GM18526 (cell line): ENCODE measurements at regions not wholly inside any gene's neighbourhood (a gene's known extent, or its start where the extent isn't known, plus 50 kb on each side); places are given as distances from the start of the nearest gene placed in this dataset.

Experiments used
- POLR2A ChIP-seq: IDR thresholded peaks from 3 replicates; pipeline ENCODE4 v1.6.1; 2011; ENCODE audit not compliant: insufficient read length; ENCODE audit errors: extremely low read depth

GRCh38 chr9:89705651-89706050 is 100.8 kb downstream of the GADD45G start:
- TF ChIP-seq POLR2A: no peak

DNA sequence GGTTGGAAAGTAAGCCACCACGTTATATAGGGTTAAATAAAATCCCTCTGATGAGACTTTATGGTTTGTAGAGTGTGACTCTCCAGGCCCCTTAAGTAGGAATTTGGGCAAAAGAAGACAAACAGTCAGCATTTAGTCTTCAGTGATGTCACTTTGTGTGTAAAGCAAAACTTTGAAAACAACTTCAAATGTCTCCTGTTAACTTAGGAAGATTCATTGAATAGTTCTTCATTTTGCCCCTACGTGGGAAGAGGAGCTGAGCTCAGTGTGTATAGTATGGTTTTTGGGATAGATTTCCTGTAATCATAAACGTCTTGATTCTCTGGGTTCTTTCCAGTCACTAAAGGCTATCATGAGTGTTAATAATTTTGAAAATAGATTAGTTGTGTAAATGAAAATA is 101.3 kb downstream of the GADD45G start:
- no peak for TF ChIP-seq POLR2A

- no peak for TF ChIP-seq POLR2A
Measured at GRCh38 chr9:89706731-89707191, 101.9 kb downstream of the GADD45G start.

DNA sequence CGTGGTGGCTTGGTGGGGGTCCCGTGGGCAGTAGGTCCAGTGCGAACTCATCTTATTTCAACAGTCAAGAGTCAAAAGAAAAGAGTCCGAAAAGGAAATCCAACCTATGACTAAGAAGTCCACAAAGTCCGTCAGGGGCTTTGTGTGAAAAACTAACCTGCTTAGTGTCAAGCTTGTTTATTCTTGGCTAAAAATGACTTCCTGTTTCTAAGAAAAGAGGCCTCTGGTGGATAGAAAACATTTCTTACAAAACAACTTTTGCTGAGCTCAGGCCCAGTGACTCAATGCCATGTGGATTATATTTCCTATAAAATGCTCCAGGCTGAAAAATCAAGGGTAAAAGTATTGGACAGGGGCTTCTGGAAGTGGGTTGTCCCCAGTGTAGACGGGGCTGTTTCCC is 105.9 kb downstream of the GADD45G start:
- no peak for TF ChIP-seq POLR2A

DNA sequence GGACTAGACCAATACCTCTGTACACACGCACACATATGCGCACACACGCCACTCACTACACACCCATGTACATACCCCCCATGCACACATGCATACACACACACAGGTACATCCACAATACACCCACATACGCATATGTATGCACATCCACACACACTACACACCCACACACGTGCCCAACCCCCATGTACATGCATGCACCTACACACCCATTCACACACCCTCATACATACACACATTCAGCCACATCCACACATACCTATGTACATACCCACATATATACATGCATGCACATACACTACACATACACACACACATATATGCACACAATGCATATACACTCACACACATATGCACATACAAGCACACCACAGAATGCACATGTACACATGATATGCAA is 107.1 kb downstream of the GADD45G start:
- no peak for TF ChIP-seq POLR2A

- TF ChIP-seq POLR2A: no peak
Measured at GRCh38 chr9:89712283-89712682, 107.5 kb downstream of the GADD45G start.

GRCh38 chr9:89714321-89714720 is 109.5 kb downstream of the GADD45G start:
- TF ChIP-seq POLR2A: no peak

DNA sequence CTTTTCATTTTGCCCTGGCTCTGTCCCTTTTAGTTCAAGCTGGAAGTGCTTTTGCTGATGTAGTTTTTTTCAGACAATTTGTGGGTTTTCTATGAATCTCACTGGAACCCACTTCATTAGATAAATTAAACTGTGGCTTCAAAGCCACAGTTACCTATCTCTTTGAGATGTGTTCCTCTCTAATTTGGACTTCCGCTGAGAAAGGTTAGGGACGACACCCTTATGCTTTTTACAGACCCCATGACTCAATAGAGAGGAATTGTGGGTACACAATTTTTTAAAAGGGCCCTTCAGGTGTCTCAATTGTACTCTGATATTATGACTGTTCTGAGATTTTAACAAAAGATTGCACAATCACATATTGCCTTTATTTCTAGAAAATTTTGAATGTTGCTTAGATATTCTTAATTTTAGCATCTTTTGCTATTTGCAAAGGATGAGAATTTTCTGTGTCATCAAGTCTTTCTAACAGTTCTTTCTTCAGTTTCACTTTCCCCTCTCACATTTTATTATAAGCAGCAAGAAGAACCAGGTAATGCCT is 110.6 kb downstream of the GADD45G start:
- TF ChIP-seq POLR2A: no peak

- no peak for TF ChIP-seq POLR2A
Measured at GRCh38 chr9:89715881-89716280, 111.1 kb downstream of the GADD45G start.

- TF ChIP-seq POLR2A: no peak
Measured at GRCh38 chr9:89716559-89716958, 111.7 kb downstream of the GADD45G start.

GRCh38 chr9:89718176-89718575 is 113.4 kb downstream of the GADD45G start:
- TF ChIP-seq POLR2A: no peak

DNA sequence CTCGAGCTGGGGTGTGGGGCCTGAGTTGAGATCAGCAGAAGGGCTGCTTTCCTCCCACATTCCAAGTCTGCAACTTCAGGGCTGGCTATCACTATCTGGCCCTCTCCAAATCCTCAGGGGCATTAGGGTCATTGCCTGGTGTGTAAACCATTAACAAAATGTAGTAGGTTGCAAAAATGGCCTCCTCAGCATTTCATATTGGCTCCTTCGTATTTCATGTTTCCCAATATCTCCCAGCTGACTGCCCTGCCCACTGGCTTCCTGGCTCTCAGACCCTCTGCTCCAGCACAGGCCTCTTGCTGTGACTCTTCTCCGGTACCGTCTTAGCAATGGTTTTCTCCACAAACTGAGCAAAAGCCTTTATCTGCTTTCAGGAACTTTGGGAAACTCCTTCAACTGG is 113.8 kb downstream of the GADD45G start:
- no peak for TF ChIP-seq POLR2A

DNA sequence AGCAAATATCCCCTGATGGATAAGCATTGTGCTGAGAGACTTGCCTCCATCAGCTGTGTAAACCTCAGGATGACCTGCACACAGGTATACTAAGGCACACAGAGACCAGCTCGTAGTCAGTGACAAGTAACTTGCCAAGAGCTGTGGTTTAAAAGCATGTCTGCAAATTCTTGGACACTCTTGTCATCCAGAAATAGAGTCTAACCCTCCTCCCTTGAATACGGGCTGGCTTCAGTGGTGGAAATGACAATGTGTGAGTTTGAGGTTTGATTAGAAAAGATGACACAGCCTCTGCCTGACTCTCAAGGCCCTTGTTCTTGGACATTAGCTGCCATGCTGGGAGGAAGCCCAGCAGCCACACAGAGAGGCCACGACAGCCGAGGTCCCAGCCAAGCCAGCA is 114.4 kb downstream of the GADD45G start:
- TF ChIP-seq POLR2A: no peak

DNA sequence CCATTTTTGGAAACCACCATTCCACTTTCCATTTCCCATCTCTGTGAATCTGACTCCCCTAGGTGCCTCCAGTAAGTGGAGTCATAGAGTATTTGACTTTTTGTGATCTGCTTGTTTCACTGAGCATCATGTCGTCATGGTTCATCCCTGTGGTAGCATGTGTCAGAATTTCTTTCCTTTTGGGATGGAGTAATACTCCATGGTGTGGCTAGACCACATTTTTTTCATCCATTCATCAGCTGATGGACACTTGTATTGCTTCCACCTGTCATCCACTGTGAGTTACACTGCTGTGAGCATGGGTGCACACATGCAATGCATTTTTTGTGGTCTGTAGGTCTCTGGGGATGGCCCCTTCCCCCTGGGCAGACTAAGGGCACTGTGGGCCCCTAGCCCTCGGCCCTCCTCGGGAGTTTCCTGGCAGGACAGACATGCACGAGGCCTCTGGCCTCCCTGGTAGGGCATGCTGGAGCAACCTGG is 115.9 kb downstream of the GADD45G start:
- no peak for TF ChIP-seq POLR2A

GRCh38 chr9:89721176-89721700 is 116.4 kb downstream of the GADD45G start:
- TF ChIP-seq POLR2A: no peak

DNA sequence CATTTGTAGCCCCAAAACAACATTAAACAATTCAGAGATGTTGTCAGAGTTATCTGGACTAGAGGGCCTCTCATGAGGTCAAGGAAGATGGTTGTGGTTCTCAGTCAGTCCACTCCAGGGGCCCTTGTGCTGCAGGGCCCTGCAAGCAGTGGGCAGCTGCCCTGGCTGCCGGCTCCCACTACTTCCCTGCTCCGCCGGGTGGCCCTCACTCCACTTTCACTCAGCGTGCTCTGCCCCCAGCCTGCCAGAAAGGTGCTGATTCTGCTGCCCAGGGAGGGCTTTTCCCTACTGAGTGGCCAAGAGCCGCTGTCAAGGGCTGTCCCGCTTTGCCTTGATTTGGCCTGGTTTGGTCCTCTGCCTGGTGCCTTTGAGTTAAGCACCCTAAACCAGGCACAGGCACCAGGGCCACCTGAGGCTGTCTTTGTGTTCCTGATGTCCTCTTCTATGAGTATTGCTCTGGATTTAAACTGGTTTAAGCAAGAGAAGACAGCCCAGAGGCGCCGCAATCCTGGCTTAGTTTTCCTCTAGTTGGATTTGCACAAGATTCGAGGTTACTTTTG is 117.2 kb downstream of the GADD45G start:
- no peak for TF ChIP-seq POLR2A

- TF ChIP-seq POLR2A: no peak
Measured at GRCh38 chr9:89722712-89723111, 117.9 kb downstream of the GADD45G start.
